GM19023 (cell line): ENCODE measurements at regions not wholly inside any gene's neighbourhood (a gene's known extent, or its start where the extent isn't known, plus 50 kb on each side); places are given as distances from the start of the nearest gene placed in this dataset.

Experiments used
- ATAC-seq: cut with Tn5 transposase; IDR thresholded peaks from one replicate; pipeline ENCODE4 v1.9.1; 2021; ENCODE audit warnings: mild to moderate bottlenecking, moderate library complexity; ENCODE audit not compliant: unreplicated experiment

GRCh38 chr11:27195837-27196202 is 155.2 kb downstream of the BBOX1 start:
- no peak for ATAC-seq

- ATAC-seq = no peak
These were observed 154.4 kb downstream of the BBOX1 start for GRCh38 chr11:27194976-27195375.

GRCh38 chr11:27193434-27194225 is 153.0 kb downstream of the BBOX1 start:
- ATAC-seq = no peak

GRCh38 chr11:27192184-27192583 is 151.6 kb downstream of the BBOX1 start:
- ATAC-seq = no peak

- ATAC-seq = no peak
These were observed 151.0 kb downstream of the BBOX1 start for GRCh38 chr11:27191639-27192038.

- no peak for ATAC-seq
These were observed 148.1 kb downstream of the BBOX1 start for GRCh38 chr11:27188696-27189095.

GRCh38 chr11:27187848-27188621 is 147.4 kb downstream of the BBOX1 start:
- ATAC-seq = no peak

GRCh38 chr11:27187075-27187847 is 146.6 kb downstream of the BBOX1 start:
- no peak for ATAC-seq

GRCh38 chr11:27186580-27186979 is 146.0 kb downstream of the BBOX1 start:
- ATAC-seq = no peak

- no peak for ATAC-seq
These were observed 144.1 kb downstream of the BBOX1 start for GRCh38 chr11:27184458-27185312.

- no peak for ATAC-seq
These were observed 143.2 kb downstream of the BBOX1 start for GRCh38 chr11:27183672-27184457.

GRCh38 chr11:27179334-27179733 is 138.7 kb downstream of the BBOX1 start:
- no peak for ATAC-seq

- no peak for ATAC-seq
These were observed 138.2 kb downstream of the BBOX1 start for GRCh38 chr11:27178859-27179258.
